Activated CD4-positive, alpha-beta T cell treated with anti-CD3 and anti-CD28 coated beads, Interleukin-2, amount 50 U/mL, for 24 hours (primary cell): ENCODE measurements at regions not wholly inside any gene's neighbourhood (a gene's known extent, or its start where the extent isn't known, plus 50 kb on each side); places are given as distances from the start of the nearest gene placed in this dataset.
A peak's percentile ranks its signal among the peaks of the same experiment; 100 is the strongest.
"Not testable (repeated sequence)": the region's sequence is repeated elsewhere in the genome, so short reads cannot be mapped to it uniquely, and the experiment has no call there.

ENCODE experiments used
- DNase-seq, 2 donors: peaks; one replicate each; pipeline ENCODE4 v3.0.0-alpha.2; 2020; ENCODE audit warnings: low read depth in 1 of 2, low spot score in 1 of 2

GRCh38 chr10:78407009-78407711 lies 373.5 kb downstream of the RPS24 start:
- DNase-seq: peak; percentile 18 to 54

GRCh38 chr10:78407966-78408365 lies 374.3 kb downstream of the RPS24 start:
- no peak for DNase-seq

- no peak for DNase-seq
These were observed 375.2 kb downstream of the RPS24 start for GRCh38 chr10:78408671-78409472.

- DNase-seq: no peak
These were observed 376.6 kb downstream of the RPS24 start for GRCh38 chr10:78410046-78410965.

GRCh38 chr10:78411716-78412115 lies 378.1 kb downstream of the RPS24 start:
- no peak for DNase-seq

- no peak for DNase-seq
These were observed 378.9 kb downstream of the RPS24 start for GRCh38 chr10:78412605-78413004.

- no peak for DNase-seq
These were observed 379.7 kb downstream of the RPS24 start for GRCh38 chr10:78413076-78414055.

- no peak for DNase-seq
These were observed 380.7 kb downstream of the RPS24 start for GRCh38 chr10:78414380-78414779.

- DNase-seq: no peak
These were observed 381.4 kb downstream of the RPS24 start for GRCh38 chr10:78415111-78415510.

GRCh38 chr10:78416031-78417011 lies 382.7 kb downstream of the RPS24 start:
- DNase-seq: no peak

GRCh38 chr10:78417425-78418370 lies 384.0 kb downstream of the RPS24 start:
- DNase-seq: no peak

- DNase-seq: no peak
These were observed 386.0 kb downstream of the RPS24 start for GRCh38 chr10:78419481-78420265.

GRCh38 chr10:78420946-78421735 lies 387.5 kb downstream of the RPS24 start:
- DNase-seq: no peak

- DNase-seq: not testable (repeated sequence)
These were observed 390.4 kb downstream of the RPS24 start for GRCh38 chr10:78424050-78424449.

- DNase-seq: no peak
These were observed 391.1 kb downstream of the RPS24 start for GRCh38 chr10:78424723-78425122.

GRCh38 chr10:78426181-78426580 lies 392.5 kb downstream of the RPS24 start:
- DNase-seq: no peak
